Stomach (tissue), 8 donors: ENCODE measurements at regions not wholly inside any gene's neighbourhood (a gene's known extent, or its start where the extent isn't known, plus 50 kb on each side); places are given as distances from the start of the nearest gene placed in this dataset.

Experiments
- DNase-seq, 2 donors: peaks; one replicate each; pipeline versions ENCODE4 v3.0.0 to v3.0.0-alpha.2; 2013 to 2019
- H3K27ac ChIP-seq, 5 donors: fragments of 200-600 bp in 4 of 5; sonication (generic) in 4 of 5; one replicate each; pipeline ENCODE4 v1.5.1; 2013 to 2019; ENCODE audit warnings: mild to moderate bottlenecking in 1 of 5, moderate library complexity in 1 of 5
- H3K27me3 ChIP-seq, 3 donors: fragments of 200-600 bp; sonication (generic); one replicate each; pipeline ENCODE4 v1.5.1; 2017 to 2019; ENCODE audit warnings: mixed run types in 1 of 3
- H3K36me3 ChIP-seq, 4 donors: fragments of 200-600 bp; sonication (generic); 1 replicate in 3 of 4; 2 replicates in 1 of 4; pipeline ENCODE4 v1.5.1; 2016 to 2019
- H3K4me1 ChIP-seq, 4 donors: fragments of 200-600 bp; sonication (generic); one replicate each; pipeline ENCODE4 v1.5.1; 2016 to 2019
- H3K4me3 ChIP-seq, 4 donors: fragments of 200-600 bp; sonication (generic) in 3 of 4; one replicate each; pipeline ENCODE4 v1.5.1; 2016 to 2019; ENCODE audit warnings: mild to moderate bottlenecking in 1 of 4
- H3K9me3 ChIP-seq, 4 donors: fragments of 200-600 bp; sonication (generic); one replicate each; pipeline ENCODE4 v1.5.1; 2016 to 2019
- CTCF ChIP-seq, 7 experiments: fragments of 450-650 bp in 4 of 7; fragments of 200-600 bp in 3 of 7; sonication (generic) in 3 of 7; IDR thresholded peaks; one replicate each; pipeline ENCODE4 v1.5.1; 2016 to 2019; ENCODE audit warnings: antibody characterized with exemption in 7 of 7, control low read depth in 2 of 7, mild to moderate bottlenecking in 1 of 7
- EP300 ChIP-seq: sonication (generic); formaldehyde crosslinking; IDR thresholded peaks from one replicate; pipeline ENCODE4 v1.6.1; 2017; ENCODE audit warnings: antibody characterized with exemption
- POLR2A ChIP-seq, 4 donors: fragments of 450-650 bp; IDR thresholded peaks; one replicate each; pipeline ENCODE4 v1.6.1; 2016; ENCODE audit warnings: antibody characterized with exemption in 4 of 4, control low read depth in 2 of 4, mild to moderate bottlenecking in 1 of 4, moderate library complexity in 1 of 4
- POLR2AphosphoS5 ChIP-seq, 3 donors: sonication (generic); formaldehyde crosslinking; IDR thresholded peaks; one replicate each; pipeline ENCODE4 v1.6.1; 2016; ENCODE audit warnings: antibody characterized with exemption in 3 of 3
- WGBS, 5 donors: extraction: QIAGEN DNeasy Blood & Tissue Kit in 3 of 5; methylation state at CpG; one replicate each; pipeline versions ENCODE4 v1.1.5 to v1.1.7; 2013 to 2018; 5-methylcytosine and 5-hydroxymethylcytosine counted together
- intact Hi-C: fragments of 100-400 bp; cut with DNase I; formaldehyde crosslinking; loops from one replicate; pipeline ENCODE4 v1.15.1; 2023; ENCODE audit warnings: low total_unique reads
- donor health status: healthy with polysubstance abuse.
- donor health status: Bipolar disorder and iron deficiency.
- donor health status: healthy.

GRCh38 chr6:166763606-166764472, 136.8 kb upstream of the RPS6KA2 start:
- WGBS, 5 donors = 89 to 94% (median 91%) methylated on average over 37 of the region's 37 CpGs
- peak in 1 of 2 donors; percentile 24 for DNase-seq
- no peaks in the 10 kb centered on the region for H3K36me3 ChIP-seq

GRCh38 chr6:166761801-166762200, 134.8 kb upstream of the RPS6KA2 start:
- 83 to 100% (median 90%) methylated on average over 9 of the region's 9 CpGs for WGBS, 5 donors
- no peak overlapping the region for H3K4me3 ChIP-seq
- no peaks in the 10 kb centered on the region for H3K36me3 ChIP-seq
- TF ChIP-seq EP300 = no peak
- no peak for TF ChIP-seq POLR2A (IDR thresholded peaks at IDR 0.05)
- TF ChIP-seq POLR2AphosphoS5 (IDR thresholded peaks at IDR 0.05) = no peak
- no peak for TF ChIP-seq CTCF (IDR thresholded peaks at IDR 0.05)
- H3K27me3 ChIP-seq = peaks cover 0 to 18% (median 10%) of the 10 kb centered on the region in 3 donors
- no peak for DNase-seq
- H3K9me3 ChIP-seq = no peaks in the 10 kb centered on the region
- H3K4me1 ChIP-seq = peaks cover 8 to 15% (median 12%) of the 10 kb centered on the region in 4 donors
- intact Hi-C loops = no loop called here
- no peak overlapping the region for H3K27ac ChIP-seq

More at GRCh38 chr6:166763606-166764472, 136.8 kb upstream of the RPS6KA2 start:
- TF ChIP-seq CTCF (IDR thresholded peaks at IDR 0.05) (no peak), EP300 (no peak), POLR2A (IDR thresholded peaks at IDR 0.05) (no peak), POLR2AphosphoS5 (IDR thresholded peaks at IDR 0.05) (no peak)
- intact Hi-C loops = no loop called here
- Histone ChIP-seq H3K27me3 (no peaks in the 10 kb centered on the region), H3K4me1 (no peaks in the 10 kb centered on the region), H3K4me3 (no peak overlapping the region), H3K9me3 (no peaks in the 10 kb centered on the region), H3K27ac (no peak overlapping the region)

- intact Hi-C loops = no loop called here
- TF ChIP-seq POLR2A (IDR thresholded peaks at IDR 0.05) = no peak
- TF ChIP-seq POLR2AphosphoS5 (IDR thresholded peaks at IDR 0.05) = no peak
- no peak for TF ChIP-seq EP300
- no peak for TF ChIP-seq CTCF (IDR thresholded peaks at IDR 0.05)
- Histone ChIP-seq H3K4me1 (peaks cover 8 to 15% (median 12%) of the 10 kb centered on the region in 4 donors), H3K4me3 (no peak overlapping the region), H3K27me3 (peaks cover 0 to 23% (median 10%) of the 10 kb centered on the region in 3 donors), H3K36me3 (no peaks in the 10 kb centered on the region), H3K9me3 (no peaks in the 10 kb centered on the region), H3K27ac (no peak overlapping the region)
- WGBS, 5 donors = 75 to 82% (median 79%) methylated on average over 11 of the region's 11 CpGs
- peak in 1 of 2 donors; percentile 46 for DNase-seq
Measured at GRCh38 chr6:166760288-166760687, 133.2 kb upstream of the RPS6KA2 start.

GRCh38 chr6:166758136-166758704, 131.2 kb upstream of the RPS6KA2 start:
- intact Hi-C loops = no loop called here
- Histone ChIP-seq H3K4me1 (peaks cover 8 to 15% (median 12%) of the 10 kb centered on the region in 4 donors), H3K4me3 (peak overlapping the region in 2 of 4 donors; percentile 11 to 21), H3K27me3 (peaks cover 0 to 27% (median 10%) of the 10 kb centered on the region in 3 donors), H3K9me3 (no peaks in the 10 kb centered on the region), H3K27ac (no peak overlapping the region), H3K36me3 (no peaks in the 10 kb centered on the region)
- 65 to 80% (median 68%) methylated on average over 15 of the region's 15 CpGs for WGBS, 5 donors
- DNase-seq = no peak
- TF ChIP-seq POLR2A (IDR thresholded peaks at IDR 0.05) = no peak
- no peak for TF ChIP-seq EP300
- no peak for TF ChIP-seq POLR2AphosphoS5 (IDR thresholded peaks at IDR 0.05)
- TF ChIP-seq CTCF (IDR thresholded peaks at IDR 0.05) = no peak
